ENCODE measurements at regions not wholly inside any gene's neighbourhood (a gene's known extent, or its start where the extent isn't known, plus 50 kb on each side); places are given as distances from the start of the nearest gene placed in this dataset.

GRCh38 chr4:171759274-171759673 lies 53.9 kb upstream of the GALNTL6 start:
- H3K4me3 ChIP-seq (ENCODE audit: low read depth, low read length), result no peak overlapping the region
- no peak for TF ChIP-seq CTCF (IDR thresholded peaks at IDR 0.05; ENCODE audit: control insufficient read depth, extremely low read depth, insufficient read depth)
- DNase-seq (ENCODE audit: low read depth), result no peak

GRCh38 chr4:171751538-171751937 lies 61.7 kb upstream of the GALNTL6 start:
- no peak overlapping the region for H3K4me3 ChIP-seq (ENCODE audit: low read depth, low read length)
- DNase-seq (ENCODE audit: low read depth), result no peak
- no peak for TF ChIP-seq CTCF (IDR thresholded peaks at IDR 0.05; ENCODE audit: control insufficient read depth, extremely low read depth, insufficient read depth)

GRCh38 chr4:171746418-171746817 lies 66.8 kb upstream of the GALNTL6 start:
- TF ChIP-seq CTCF (IDR thresholded peaks at IDR 0.05; ENCODE audit: control insufficient read depth, extremely low read depth, insufficient read depth), result no peak
- H3K4me3 ChIP-seq (ENCODE audit: low read depth, low read length), result no peak overlapping the region
- DNase-seq (ENCODE audit: low read depth), result no peak

GRCh38 chr4:171742436-171742835 lies 70.8 kb upstream of the GALNTL6 start:
- TF ChIP-seq CTCF (IDR thresholded peaks at IDR 0.05; ENCODE audit: control insufficient read depth, extremely low read depth, insufficient read depth), result no peak
- DNase-seq (ENCODE audit: low read depth), result no peak
- H3K4me3 ChIP-seq (ENCODE audit: low read depth, low read length), result no peak overlapping the region

- no peak overlapping the region for H3K4me3 ChIP-seq (ENCODE audit: low read depth, low read length)
Measured at GRCh38 chr4:171727185-171727584, 86.0 kb upstream of the GALNTL6 start.

GRCh38 chr4:171721937-171722336 lies 91.3 kb upstream of the GALNTL6 start:
- no peak for DNase-seq (ENCODE audit: low read depth)
- H3K4me3 ChIP-seq (ENCODE audit: low read depth, low read length), result no peak overlapping the region
- TF ChIP-seq CTCF (IDR thresholded peaks at IDR 0.05; ENCODE audit: control insufficient read depth, extremely low read depth, insufficient read depth), result no peak

More at GRCh38 chr4:171727185-171727584, 86.0 kb upstream of the GALNTL6 start:
- TF ChIP-seq CTCF (IDR thresholded peaks at IDR 0.05; ENCODE audit: control insufficient read depth, extremely low read depth, insufficient read depth), result no peak
- no peak for DNase-seq (ENCODE audit: low read depth)

- no peak for TF ChIP-seq CTCF (IDR thresholded peaks at IDR 0.05; ENCODE audit: control insufficient read depth, extremely low read depth, insufficient read depth)
- H3K4me3 ChIP-seq (ENCODE audit: low read depth, low read length), result no peak overlapping the region
- no peak for DNase-seq (ENCODE audit: low read depth)
Measured at GRCh38 chr4:171719691-171720090, 93.5 kb upstream of the GALNTL6 start.

Measured in LNCaP clone FGC (cell line).